ENCODE measurements at regions not wholly inside any gene's neighbourhood (a gene's known extent, or its start where the extent isn't known, plus 50 kb on each side); places are given as distances from the start of the nearest gene placed in this dataset.

GRCh38 chr14:106522990-106523389, 996.6 kb downstream of the TMEM121 start:
- no peak overlapping the region for H3K4me3 ChIP-seq (ENCODE audit: low read length)
- no TSS peak for BruUV-seq (replicated peaks)
- intact Hi-C loops (cut with micrococcal nuclease) = no loop called here
- TF ChIP-seq CTCF (conservative IDR thresholded peaks at IDR 0.05; ENCODE audit: low read depth, low read length) = no peak
- no peak for TF ChIP-seq EZH2phosphoT487 (IDR thresholded peaks at IDR 0.05; ENCODE audit: borderline replicate concordance, low read length)
- TF ChIP-seq EZH2 (IDR thresholded peaks at IDR 0.05; ENCODE audit: low read length, unreplicated experiment) = no peak
- ChIA-PET CTCF (no interaction called here), POLR2A (ENCODE audit: unreplicated experiment) (no interaction called here)
- no peak overlapping the region for H2AFZ ChIP-seq (ENCODE audit: low read length)
- H3K9ac ChIP-seq (ENCODE audit: low read length) = no peak overlapping the region
- H3K27ac ChIP-seq (ENCODE audit: low read length) = no peak overlapping the region
- no peak overlapping the region for H3K4me2 ChIP-seq (ENCODE audit: low read length)
- peaks cover 18% of the 10 kb centered on the region; the same call in 1 of the 2 replicates for H3K9me3 ChIP-seq (ENCODE audit: low read length)
- H3K4me1 ChIP-seq (ENCODE audit: insufficient read depth, low read length) = no peaks in the 10 kb centered on the region
- no peaks in the 10 kb centered on the region for H3K79me2 ChIP-seq (ENCODE audit: low read length)
- no peaks in the 10 kb centered on the region for H3F3A ChIP-seq (ENCODE audit: low read length, unreplicated experiment)
- no peaks in the 10 kb centered on the region for H3K36me3 ChIP-seq (ENCODE audit: low read depth, low read length)
- DNase-seq (no peak), ATAC-seq (no peak)
- H3K27me3 ChIP-seq (ENCODE audit: low read length) = no peaks in the 10 kb centered on the region
- no peaks in the 10 kb centered on the region for H4K20me1 ChIP-seq (ENCODE audit: low read length)
- H3K9me2 ChIP-seq (replicated peaks; ENCODE audit: low read length) = no peaks in the 10 kb centered on the region

GRCh38 chr14:106528717-106529116, 1002.3 kb downstream of the TMEM121 start:
- Histone ChIP-seq H3K9me2 (replicated peaks; ENCODE audit: low read length) (no peaks in the 10 kb centered on the region), H3K79me2 (ENCODE audit: low read length) (no peaks in the 10 kb centered on the region), H3K4me3 (ENCODE audit: low read length) (no peak overlapping the region), H4K20me1 (ENCODE audit: low read length) (no peaks in the 10 kb centered on the region), H3K27ac (ENCODE audit: low read length) (no peak overlapping the region), H3K9ac (ENCODE audit: low read length) (no peak overlapping the region), H2AFZ (ENCODE audit: low read length) (no peak overlapping the region), H3K36me3 (ENCODE audit: low read depth, low read length) (no peaks in the 10 kb centered on the region), H3K9me3 (ENCODE audit: low read length) (peaks cover 20% of the 10 kb centered on the region; the same call in 1 of the 2 replicates), H3K27me3 (ENCODE audit: low read length) (no peaks in the 10 kb centered on the region), H3F3A (ENCODE audit: low read length, unreplicated experiment) (no peaks in the 10 kb centered on the region), H3K4me1 (ENCODE audit: insufficient read depth, low read length) (no peaks in the 10 kb centered on the region), H3K4me2 (ENCODE audit: low read length) (no peak overlapping the region)
- BruUV-seq (replicated peaks) = no TSS peak
- intact Hi-C loops (cut with micrococcal nuclease) = no loop called here
- ChIA-PET CTCF (no interaction called here), POLR2A (ENCODE audit: unreplicated experiment) (no interaction called here)
- ATAC-seq (no peak), DNase-seq (no peak)
- TF ChIP-seq EZH2phosphoT487 (IDR thresholded peaks at IDR 0.05; ENCODE audit: borderline replicate concordance, low read length) = no peak
- no peak for TF ChIP-seq CTCF (conservative IDR thresholded peaks at IDR 0.05; ENCODE audit: low read depth, low read length)
- no peak for TF ChIP-seq EZH2 (IDR thresholded peaks at IDR 0.05; ENCODE audit: low read length, unreplicated experiment)

GRCh38 chr14:106530031-106530422, 1003.6 kb downstream of the TMEM121 start:
- H3K9me3 ChIP-seq (ENCODE audit: low read length) = peaks cover 12% of the 10 kb centered on the region; the same call in 1 of the 2 replicates
- POLR2A ChIA-PET (ENCODE audit: unreplicated experiment) = no interaction called here
- no TSS peak for BruUV-seq (replicated peaks)

More at GRCh38 chr14:106530031-106530422, 1003.6 kb downstream of the TMEM121 start:
- no peak overlapping the region for H3K27ac ChIP-seq (ENCODE audit: low read length)
- no peaks in the 10 kb centered on the region for H3K9me2 ChIP-seq (replicated peaks; ENCODE audit: low read length)
- H3K27me3 ChIP-seq (ENCODE audit: low read length) = no peaks in the 10 kb centered on the region
- H3K36me3 ChIP-seq (ENCODE audit: low read depth, low read length) = no peaks in the 10 kb centered on the region
- no peak overlapping the region for H3K4me3 ChIP-seq (ENCODE audit: low read length)
- CTCF ChIA-PET = no interaction called here
- no peak overlapping the region for H3K9ac ChIP-seq (ENCODE audit: low read length)
- no peaks in the 10 kb centered on the region for H4K20me1 ChIP-seq (ENCODE audit: low read length)
- no peak overlapping the region for H2AFZ ChIP-seq (ENCODE audit: low read length)
- no peaks in the 10 kb centered on the region for H3K79me2 ChIP-seq (ENCODE audit: low read length)
- DNase-seq (no peak), ATAC-seq (no peak)
- TF ChIP-seq EZH2phosphoT487 (IDR thresholded peaks at IDR 0.05; ENCODE audit: borderline replicate concordance, low read length) (no peak), EZH2 (IDR thresholded peaks at IDR 0.05; ENCODE audit: low read length, unreplicated experiment) (no peak), CTCF (conservative IDR thresholded peaks at IDR 0.05; ENCODE audit: low read depth, low read length) (no peak)
- intact Hi-C loops (cut with micrococcal nuclease) = no loop called here
- no peak overlapping the region for H3K4me2 ChIP-seq (ENCODE audit: low read length)
- no peaks in the 10 kb centered on the region for H3F3A ChIP-seq (ENCODE audit: low read length, unreplicated experiment)
- no peaks in the 10 kb centered on the region for H3K4me1 ChIP-seq (ENCODE audit: insufficient read depth, low read length)
